Lung (tissue), 11 donors: ENCODE measurements at regions not wholly inside any gene's neighbourhood (a gene's known extent, or its start where the extent isn't known, plus 50 kb on each side); places are given as distances from the start of the nearest gene placed in this dataset.
"Not testable (repeated sequence)": the region's sequence is repeated elsewhere in the genome, so short reads cannot be mapped to it uniquely, and the experiment has no call there.

Experiments
- ATAC-seq: fragments of 200-7000 bp; cut with Tn5 transposase; one replicate; pipeline ENCODE4 v1.9.1; 2020; ENCODE audit warnings: moderate number of reproducible peaks; ENCODE audit not compliant: insufficient read depth, low FRiP score
- DNase-seq, 3 donors: peaks; one replicate each; pipeline ENCODE4 v3.0.0-alpha.2; 2013 to 2017
- H3K27ac ChIP-seq, 2 donors: one replicate each; pipeline ENCODE4 v1.5.1; 2013; ENCODE audit warnings: mild to moderate bottlenecking in 2 of 2, moderate library complexity in 2 of 2, control low read depth in 1 of 2, inconsistent platforms in 1 of 2, low read depth in 1 of 2, low read length in 1 of 2
- H3K27me3 ChIP-seq, 3 donors: one replicate each; pipeline ENCODE4 v1.5.1; 2013; ENCODE audit warnings: low read length in 2 of 3; ENCODE audit not compliant: control insufficient read depth in 3 of 3, insufficient read depth in 3 of 3
- H3K36me3 ChIP-seq, 4 donors: one replicate each; pipeline ENCODE4 v1.5.1; 2013; ENCODE audit warnings: low read length in 4 of 4, mild to moderate bottlenecking in 1 of 4, moderate library complexity in 1 of 4; ENCODE audit not compliant: control insufficient read depth in 4 of 4, insufficient read depth in 4 of 4
- H3K4me1 ChIP-seq, 5 donors: one replicate each; pipeline ENCODE4 v1.5.1; 2013; ENCODE audit warnings: low read length in 5 of 5, mild to moderate bottlenecking in 2 of 5, moderate library complexity in 1 of 5; ENCODE audit not compliant: control insufficient read depth in 5 of 5, insufficient read depth in 5 of 5
- H3K4me3 ChIP-seq: one replicate; pipeline ENCODE4 v1.5.1; 2013; ENCODE audit warnings: mild to moderate bottlenecking, control low read depth, moderate library complexity
- H3K9ac ChIP-seq, 2 donors: one replicate each; pipeline ENCODE4 v1.5.1; 2013; ENCODE audit warnings: low read length in 2 of 2, control low read depth in 1 of 2; ENCODE audit not compliant: insufficient read depth in 1 of 2
- H3K9me3 ChIP-seq, 4 donors: one replicate each; pipeline ENCODE4 v1.5.1; 2013; ENCODE audit warnings: low read length in 3 of 4, mild to moderate bottlenecking in 1 of 4, moderate library complexity in 1 of 4; ENCODE audit not compliant: control insufficient read depth in 4 of 4, insufficient read depth in 3 of 4
- WGBS, 2 donors: extraction: QIAGEN DNeasy Blood & Tissue Kit; methylation state at CpG; one replicate each; pipeline ENCODE4 v1.1.7; 2013; 5-methylcytosine and 5-hydroxymethylcytosine counted together
- TF ChIP-seq, protein P1 (sequence below): IDR thresholded peaks from 2 replicates; pipeline ENCODE4 v1.5.1; 2012; ENCODE audit warnings: mild to moderate bottlenecking; ENCODE audit errors: control extremely low read depth, extremely low read depth
- donor health status: control.
- donor health status: control.
- donor health status: Bipolar disorder and iron deficiency.
- donor health status: healthy.
- donor health status: DM: yes; HTN: yes; CAD: no.

DNA sequence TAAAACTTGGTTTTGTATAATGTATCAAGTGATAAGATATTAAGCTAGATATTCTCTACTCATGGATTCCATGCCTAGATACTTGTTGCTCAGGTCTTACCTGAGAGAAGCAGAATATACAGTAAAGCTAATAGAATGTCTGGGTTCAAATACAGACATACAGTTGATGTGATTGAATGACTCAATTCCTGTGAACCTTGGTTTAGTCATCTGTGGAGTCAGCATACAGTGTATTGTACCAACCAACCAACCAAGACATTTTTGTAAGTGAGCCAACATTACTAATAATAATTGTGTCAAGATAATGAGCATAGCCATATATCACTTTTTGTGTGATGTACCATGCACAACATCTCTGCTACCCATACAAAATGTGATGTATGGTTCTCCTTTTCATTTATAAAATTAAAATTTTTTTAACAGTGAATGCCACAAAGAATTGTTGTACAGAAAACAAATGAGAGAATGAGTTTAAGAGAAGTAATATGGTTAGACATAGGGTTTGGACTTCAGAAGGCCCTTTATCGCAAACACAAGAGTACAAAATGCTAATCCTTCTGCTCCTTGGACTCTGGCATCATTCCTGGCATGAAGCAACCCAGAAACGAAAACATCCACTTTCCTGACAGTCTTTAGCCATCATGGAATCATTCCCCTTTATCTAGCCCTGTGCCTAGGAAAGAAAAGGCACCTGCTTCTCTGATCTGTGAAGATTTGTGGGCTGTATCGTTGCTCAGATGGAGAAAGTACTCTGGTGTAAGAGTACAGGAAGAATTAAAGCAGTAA is 977.2 kb upstream of the USP15 start:
- ATAC-seq (no peak), DNase-seq (no peak)
- H3K27me3 ChIP-seq = no peaks in the 10 kb centered on the region
- H3K27ac ChIP-seq = no peak overlapping the region
- H3K9me3 ChIP-seq = peaks cover 2 to 12% (median 6%) of the 10 kb centered on the region in 4 donors
- TF ChIP-seq, protein P1, sequence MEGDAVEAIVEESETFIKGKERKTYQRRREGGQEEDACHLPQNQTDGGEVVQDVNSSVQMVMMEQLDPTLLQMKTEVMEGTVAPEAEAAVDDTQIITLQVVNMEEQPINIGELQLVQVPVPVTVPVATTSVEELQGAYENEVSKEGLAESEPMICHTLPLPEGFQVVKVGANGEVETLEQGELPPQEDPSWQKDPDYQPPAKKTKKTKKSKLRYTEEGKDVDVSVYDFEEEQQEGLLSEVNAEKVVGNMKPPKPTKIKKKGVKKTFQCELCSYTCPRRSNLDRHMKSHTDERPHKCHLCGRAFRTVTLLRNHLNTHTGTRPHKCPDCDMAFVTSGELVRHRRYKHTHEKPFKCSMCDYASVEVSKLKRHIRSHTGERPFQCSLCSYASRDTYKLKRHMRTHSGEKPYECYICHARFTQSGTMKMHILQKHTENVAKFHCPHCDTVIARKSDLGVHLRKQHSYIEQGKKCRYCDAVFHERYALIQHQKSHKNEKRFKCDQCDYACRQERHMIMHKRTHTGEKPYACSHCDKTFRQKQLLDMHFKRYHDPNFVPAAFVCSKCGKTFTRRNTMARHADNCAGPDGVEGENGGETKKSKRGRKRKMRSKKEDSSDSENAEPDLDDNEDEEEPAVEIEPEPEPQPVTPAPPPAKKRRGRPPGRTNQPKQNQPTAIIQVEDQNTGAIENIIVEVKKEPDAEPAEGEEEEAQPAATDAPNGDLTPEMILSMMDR = no peak
- WGBS, 2 donors = 69 to 70% methylated on average over 3 of the region's 3 CpGs
- H3K9ac ChIP-seq = no peak overlapping the region
- no peaks in the 10 kb centered on the region for H3K4me1 ChIP-seq
- no peaks in the 10 kb centered on the region for H3K36me3 ChIP-seq
- no peak overlapping the region for H3K4me3 ChIP-seq

- Histone ChIP-seq H3K27ac (no peak overlapping the region), H3K36me3 (no peaks in the 10 kb centered on the region), H3K9me3 (peaks cover 0 to 8% (median 4%) of the 10 kb centered on the region in 4 donors), H3K27me3 (no peaks in the 10 kb centered on the region), H3K9ac (no peak overlapping the region), H3K4me3 (no peak overlapping the region), H3K4me1 (no peaks in the 10 kb centered on the region)
- TF ChIP-seq, protein P1 = no peak
- 85 to 88% methylated on average over 2 of the region's 2 CpGs for WGBS, 2 donors
- ATAC-seq = no peak
- no peak for DNase-seq
Observed at GRCh38 chr12:61290473-61290872, 969.7 kb upstream of the USP15 start.

- peaks cover 0 to 6% (median 3%) of the 10 kb centered on the region in 4 donors for H3K9me3 ChIP-seq
- H3K36me3 ChIP-seq = no peaks in the 10 kb centered on the region
- H3K4me1 ChIP-seq = no peaks in the 10 kb centered on the region
- no peak overlapping the region for H3K9ac ChIP-seq
- ATAC-seq = no peak
- WGBS, 2 donors = 87 to 92% methylated on average over 2 of the region's 2 CpGs
- H3K4me3 ChIP-seq = no peak overlapping the region
- H3K27ac ChIP-seq = no peak overlapping the region
- no peak for DNase-seq
- TF ChIP-seq, protein P1 = no peak
- no peaks in the 10 kb centered on the region for H3K27me3 ChIP-seq
Observed at GRCh38 chr12:61291647-61292046, 968.6 kb upstream of the USP15 start.

DNA sequence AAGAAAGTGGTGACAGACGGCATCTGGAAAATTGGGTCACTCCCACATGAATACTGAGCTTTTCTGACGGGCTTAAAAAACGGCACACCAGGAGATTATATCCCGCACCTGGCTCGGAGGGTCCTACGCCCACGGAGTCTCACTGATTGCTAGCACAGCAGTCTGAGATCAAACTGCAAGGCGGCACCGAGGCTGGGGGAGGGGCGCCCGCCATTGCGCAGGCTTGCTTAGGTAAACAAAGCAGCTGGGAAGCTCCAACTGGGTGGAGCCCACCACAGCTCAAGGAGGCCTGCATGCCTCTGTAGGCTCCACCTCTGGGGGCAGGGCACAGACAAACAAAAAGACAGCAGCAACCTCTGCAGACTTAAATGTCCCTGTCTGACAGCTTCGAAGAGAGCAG is 966.2 kb upstream of the USP15 start:
- not testable (repeated sequence) for H3K27ac ChIP-seq, H3K36me3 ChIP-seq, ATAC-seq, H3K9me3 ChIP-seq, H3K27me3 ChIP-seq, H3K4me3 ChIP-seq, H3K9ac ChIP-seq, DNase-seq, H3K4me1 ChIP-seq
- 90 to 96% methylated on average over 11 to 13 of the region's 13 CpGs for WGBS, 2 donors
